IMR-90 (cell line): ENCODE measurements at regions not wholly inside any gene's neighbourhood (a gene's known extent, or its start where the extent isn't known, plus 50 kb on each side); places are given as distances from the start of the nearest gene placed in this dataset.

ENCODE experiments used
- ATAC-seq: fragments of 200-7000 bp; cut with Tn5 transposase; 2 replicates; pipeline ENCODE4 v1.9.1; 2020; ENCODE audit warnings: low read depth, mild to moderate bottlenecking, moderate library complexity
- BruUV-seq: library from RNA; stranded (reverse); fragments of 400-500 nt; replicated peaks from 2 replicates; lab custom pipeline; 2021; lab: Mats Ljungman, UMichigan
- CTCF ChIA-PET: fragments of 300-600 bp; formaldehyde crosslinking; extraction: SDS; loops from one replicate; lab custom pipeline; 2021; ENCODE audit warnings: antibody characterized with exemption; lab: Yijun Ruan, JAX
- POLR2A ChIA-PET: fragments of 300-600 bp; sonication (Branson Sonifier 250); formaldehyde crosslinking; loops from one replicate; lab custom pipeline; 2022; ENCODE audit warnings: antibody characterized with exemption; ENCODE audit not compliant: unreplicated experiment; lab: Charles Lee
- DNase-seq: peaks from one replicate; pipeline ENCODE4 v3.0.0; 2013
- H2AFZ ChIP-seq: replicated peaks from 2 replicates; pipeline ENCODE3; 2013; ENCODE audit warnings: low read length, mild to moderate bottlenecking; ENCODE audit not compliant: poor library complexity
- H2AK5ac ChIP-seq: 2 replicates; pipeline ENCODE4 v1.6.1; 2013; ENCODE audit warnings: low read depth, low read length, inconsistent platforms
- H2AK9ac ChIP-seq: replicated peaks from 2 replicates; pipeline ENCODE3; 2013; ENCODE audit warnings: mild to moderate bottlenecking, low read depth, low read length, moderate library complexity; ENCODE audit not compliant: poor library complexity
- H2BK120ac ChIP-seq: 2 replicates; pipeline ENCODE4 v1.6.1; 2013; ENCODE audit warnings: low read depth, low read length, inconsistent platforms
- H2BK15ac ChIP-seq: 3 replicates; pipeline ENCODE4 v1.6.1; 2013; ENCODE audit warnings: low read depth, low read length, inconsistent platforms
- H2BK20ac ChIP-seq: 2 replicates; pipeline ENCODE4 v1.6.1; 2013; ENCODE audit warnings: low read depth, mild to moderate bottlenecking, inconsistent platforms, low read length, moderate library complexity
- H2BK5ac ChIP-seq: 2 replicates; pipeline ENCODE4 v1.6.1; 2013; ENCODE audit warnings: mild to moderate bottlenecking, low read depth, low read length, inconsistent platforms; ENCODE audit not compliant: poor library complexity, severe bottlenecking
- H3K14ac ChIP-seq: replicated peaks from 2 replicates; pipeline ENCODE4 v1.6.1; 2013; ENCODE audit warnings: low read depth, low read length, inconsistent platforms
- H3K18ac ChIP-seq: 2 replicates; pipeline ENCODE4 v1.6.1; 2013; ENCODE audit warnings: low read depth, low read length, control low read depth
- H3K23ac ChIP-seq: 2 replicates; pipeline ENCODE4 v1.6.1; 2013; ENCODE audit warnings: low read depth, low read length, inconsistent platforms
- H3K27ac ChIP-seq: 2 replicates; pipeline ENCODE4 v1.5.1; 2013; ENCODE audit warnings: mild to moderate bottlenecking, control low read depth, low read length; ENCODE audit not compliant: insufficient read depth
- H3K27me3 ChIP-seq: 2 replicates; pipeline ENCODE4 v1.6.1; 2013; ENCODE audit warnings: low read length; ENCODE audit not compliant: control insufficient read depth, insufficient read depth
- H3K36me3 ChIP-seq: 2 replicates; pipeline ENCODE4 v1.6.1; 2013; ENCODE audit warnings: low read length, mixed read lengths; ENCODE audit not compliant: control insufficient read depth, insufficient read depth
- H3K4ac ChIP-seq: 2 replicates; pipeline ENCODE4 v1.6.1; 2013; ENCODE audit warnings: low read depth, low read length, inconsistent platforms
- H3K4me1 ChIP-seq: 2 replicates; pipeline ENCODE4 v1.6.1; 2013; ENCODE audit warnings: low read length, mixed read lengths; ENCODE audit not compliant: control insufficient read depth, insufficient read depth
- H3K4me2 ChIP-seq: 2 replicates; pipeline ENCODE4 v1.6.1; 2013; ENCODE audit warnings: low read depth, mild to moderate bottlenecking, control low read depth, low read length, moderate library complexity
- H3K4me3 ChIP-seq: 2 replicates; pipeline ENCODE4 v1.5.1; 2013; ENCODE audit warnings: low read depth, mild to moderate bottlenecking, control low read depth, low read length, moderate library complexity; ENCODE audit not compliant: insufficient read depth
- H3K56ac ChIP-seq: 2 replicates; pipeline ENCODE4 v1.6.1; 2013; ENCODE audit warnings: low read length, inconsistent platforms; ENCODE audit not compliant: insufficient read depth; ENCODE audit errors: extremely low read depth
- H3K79me1 ChIP-seq, 2 experiments: 2 replicates each; pipeline ENCODE4 v1.6.1; 2013; ENCODE audit warnings: low read length in 2 of 2, inconsistent platforms in 1 of 2, low read depth in 1 of 2
- H3K9ac ChIP-seq: 2 replicates; pipeline ENCODE4 v1.6.1; 2013; ENCODE audit warnings: low read depth, low read length, control low read depth
- H3K9me1 ChIP-seq: 2 replicates; pipeline ENCODE4 v1.6.1; 2013; ENCODE audit warnings: low read length, inconsistent platforms; ENCODE audit not compliant: insufficient read depth
- H3K9me3 ChIP-seq: 2 replicates; pipeline ENCODE4 v1.6.1; 2013; ENCODE audit warnings: low read length; ENCODE audit not compliant: control insufficient read depth, insufficient read depth
- H4K20me1 ChIP-seq: 2 replicates; pipeline ENCODE4 v1.6.1; 2013; ENCODE audit warnings: low read length, inconsistent platforms; ENCODE audit not compliant: insufficient read depth
- H4K5ac ChIP-seq: 2 replicates; pipeline ENCODE4 v1.6.1; 2013; ENCODE audit warnings: mild to moderate bottlenecking, low read depth, low read length, control low read depth
- H4K8ac ChIP-seq, 2 experiments: 2 replicates each; pipeline ENCODE4 v1.6.1; 2013; ENCODE audit warnings: low read depth in 2 of 2, low read length in 2 of 2, control low read depth in 1 of 2, inconsistent platforms in 1 of 2
- H4K91ac ChIP-seq: 2 replicates; pipeline ENCODE4 v1.6.1; 2013; ENCODE audit warnings: low read depth, low read length, inconsistent platforms; ENCODE audit not compliant: insufficient read depth
- BHLHE40 ChIP-seq: fragments of 150-350 bp; IDR thresholded peaks from 2 replicates; pipeline ENCODE4 v1.6.1; 2016; ENCODE audit warnings: mild to moderate bottlenecking, low read depth, low read length
- CEBPB ChIP-seq: IDR thresholded peaks from 2 replicates; pipeline ENCODE4 v1.6.1; 2012; ENCODE audit warnings: low read depth, low read length, improper control_type of control experiment
- CHD1 ChIP-seq: IDR thresholded peaks from 2 replicates; pipeline ENCODE4 v1.6.1; 2012; ENCODE audit warnings: low read depth, low read length, improper control_type of control experiment
- CTCF ChIP-seq: conservative IDR thresholded peaks from 2 replicates; pipeline ENCODE4 v1.5.1; 2012; ENCODE audit warnings: mild to moderate bottlenecking, low read depth, low read length, improper control_type of control experiment
- FOS ChIP-seq: fragments of 150-350 bp; IDR thresholded peaks from 2 replicates; pipeline ENCODE4 v1.6.1; 2016; ENCODE audit warnings: low read depth, low read length
- MAZ ChIP-seq: IDR thresholded peaks from 2 replicates; pipeline ENCODE4 v1.6.1; 2012; ENCODE audit warnings: low read depth, mild to moderate bottlenecking, low read length, improper control_type of control experiment, moderate library complexity, borderline replicate concordance
- MXI1 ChIP-seq: IDR thresholded peaks from 2 replicates; pipeline ENCODE4 v1.6.1; 2012; ENCODE audit warnings: low read depth, mild to moderate bottlenecking, low read length, moderate library complexity, borderline replicate concordance
- NFE2L2 ChIP-seq: fragments of 150-350 bp; IDR thresholded peaks from 2 replicates; pipeline ENCODE4 v1.6.1; 2016; ENCODE audit warnings: low read depth, mild to moderate bottlenecking, low read length
- POLR2A ChIP-seq: IDR thresholded peaks from 2 replicates; pipeline ENCODE4 v1.6.1; 2012; ENCODE audit warnings: mild to moderate bottlenecking, low read depth, low read length
- RAD21 ChIP-seq: IDR thresholded peaks from 2 replicates; pipeline ENCODE4 v1.6.1; 2012; ENCODE audit warnings: low read length, improper control_type of control experiment
- RCOR1 ChIP-seq: IDR thresholded peaks from 2 replicates; pipeline ENCODE4 v1.6.1; 2012; ENCODE audit warnings: mild to moderate bottlenecking, low read length, improper control_type of control experiment; ENCODE audit not compliant: insufficient replicate concordance
- RFX5 ChIP-seq: IDR thresholded peaks from 2 replicates; pipeline ENCODE4 v1.8.0; 2012; ENCODE audit warnings: low read depth, mild to moderate bottlenecking, low read length, moderate library complexity
- SMC3 ChIP-seq: fragments of 150-350 bp; IDR thresholded peaks from 2 replicates; pipeline ENCODE4 v1.6.1; 2016; ENCODE audit warnings: low read depth, mild to moderate bottlenecking, antibody characterized with exemption, low read length, moderate library complexity
- USF2 ChIP-seq: fragments of 150-350 bp; IDR thresholded peaks from 2 replicates; pipeline ENCODE4 v1.6.1; 2017; ENCODE audit warnings: mild to moderate bottlenecking, antibody characterized with exemption, low read length, low read depth
- WGBS, 2 experiments: methylation state at CpG; one replicate each; pipeline versions ENCODE4 v1.1.5 to v1.1.7; 2013; ENCODE audit warnings: missing lambda C conversion rate in 2 of 2; ENCODE audit not compliant: insufficient read length in 1 of 2; ENCODE audit errors: extremely low coverage in 2 of 2; 5-methylcytosine and 5-hydroxymethylcytosine counted together
- dilution Hi-C: fragments of 300-500 bp; cut with HindIII; formaldehyde crosslinking; loops from one replicate; pipeline ENCODE4 v1.14.3; 2018; ENCODE audit warnings: low sequenced_read_pairs; ENCODE audit not compliant: unreplicated experiment
- in situ Hi-C: fragments of 300-500 bp; cut with MboI; formaldehyde crosslinking; loops from 3 replicates; pipeline ENCODE4 v1.14.3; 2019; ENCODE audit warnings: low sequenced_read_pairs, inconsistent platforms, mixed read lengths
- intact Hi-C: fragments of 100-400 bp; cut with micrococcal nuclease; formaldehyde crosslinking; loops from 2 replicates; pipeline ENCODE4 v1.10.0; 2022
- TF ChIP-seq, protein P1 (sequence below): fragments of 150-350 bp; IDR thresholded peaks from 2 replicates; pipeline ENCODE4 v1.6.1; 2016; ENCODE audit warnings: low read depth, mild to moderate bottlenecking, low read length, moderate library complexity, borderline replicate concordance

DNA sequence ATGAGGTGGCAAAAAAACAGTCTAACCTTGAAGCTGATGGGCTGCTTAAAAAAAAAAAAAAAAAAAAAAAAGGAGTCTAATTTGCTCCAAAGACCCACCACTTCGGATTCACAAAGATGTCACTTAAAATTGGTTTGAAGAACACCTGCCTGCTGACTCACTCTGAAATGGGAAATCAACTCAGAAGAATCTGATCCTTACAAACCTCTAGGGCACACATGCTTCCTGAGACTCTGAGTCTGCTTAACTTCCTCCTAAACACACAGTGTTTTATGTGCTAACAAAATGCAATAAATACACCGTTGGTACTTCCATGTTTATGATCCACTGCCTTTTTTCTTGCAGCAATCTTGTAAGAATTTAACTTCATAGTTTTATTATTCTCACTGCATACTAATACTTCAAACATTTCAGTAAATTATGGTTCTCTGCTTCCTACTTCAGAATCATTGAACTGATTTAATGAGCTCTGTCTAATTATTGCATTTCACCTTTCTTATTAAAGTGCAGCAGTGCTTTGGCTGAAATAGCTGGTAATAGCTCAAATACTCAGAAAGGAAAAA, 73.0 kb upstream of the FRMD4B start:
- H3K36me3 ChIP-seq = no peaks in the 10 kb centered on the region
- H2BK15ac ChIP-seq = no peak overlapping the region
- no peaks in the 10 kb centered on the region for H3K9me3 ChIP-seq
- TF ChIP-seq SMC3 = no peak
- no peak for TF ChIP-seq MXI1
- TF ChIP-seq RCOR1 = no peak
- no peak for TF ChIP-seq CHD1
- no peak for TF ChIP-seq BHLHE40
- TF ChIP-seq USF2 = no peak
- TF ChIP-seq CEBPB = no peak
- TF ChIP-seq, protein P1, sequence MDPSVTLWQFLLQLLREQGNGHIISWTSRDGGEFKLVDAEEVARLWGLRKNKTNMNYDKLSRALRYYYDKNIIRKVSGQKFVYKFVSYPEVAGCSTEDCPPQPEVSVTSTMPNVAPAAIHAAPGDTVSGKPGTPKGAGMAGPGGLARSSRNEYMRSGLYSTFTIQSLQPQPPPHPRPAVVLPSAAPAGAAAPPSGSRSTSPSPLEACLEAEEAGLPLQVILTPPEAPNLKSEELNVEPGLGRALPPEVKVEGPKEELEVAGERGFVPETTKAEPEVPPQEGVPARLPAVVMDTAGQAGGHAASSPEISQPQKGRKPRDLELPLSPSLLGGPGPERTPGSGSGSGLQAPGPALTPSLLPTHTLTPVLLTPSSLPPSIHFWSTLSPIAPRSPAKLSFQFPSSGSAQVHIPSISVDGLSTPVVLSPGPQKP = no peak
- no peak for TF ChIP-seq FOS
- TF ChIP-seq CTCF = no peak
- TF ChIP-seq NFE2L2 = no peak
- no peak for TF ChIP-seq MAZ
- TF ChIP-seq RFX5 = no peak
- TF ChIP-seq POLR2A = no peak
- TF ChIP-seq RAD21 = no peak
- no peak overlapping the region for H4K91ac ChIP-seq
- no peak overlapping the region for H2BK5ac ChIP-seq
- H4K5ac ChIP-seq = no peak overlapping the region
- no peak overlapping the region for H2AFZ ChIP-seq
- no peak overlapping the region for H2AK5ac ChIP-seq
- ATAC-seq (no peak), DNase-seq (no peak)
- H2BK120ac ChIP-seq = no peak overlapping the region
- POLR2A ChIA-PET = no interaction called here
- H3K27me3 ChIP-seq = no peaks in the 10 kb centered on the region; the same call in 1 of the 2 replicates
- in situ Hi-C loops = no loop called here
- dilution Hi-C loops = no loop called here
- H3K18ac ChIP-seq = no peak overlapping the region
- H3K4ac ChIP-seq = no peak overlapping the region
- H3K4me3 ChIP-seq = no peak overlapping the region
- no peak overlapping the region for H3K4me2 ChIP-seq
- intact Hi-C loops = no loop called here
- no peaks in the 10 kb centered on the region for H3K79me1 ChIP-seq
- H3K56ac ChIP-seq = no peak overlapping the region
- CTCF ChIA-PET = no interaction called here
- H3K4me1 ChIP-seq = no peaks in the 10 kb centered on the region
- no peak overlapping the region for H3K23ac ChIP-seq
- no peak overlapping the region for H2BK20ac ChIP-seq
- no peak overlapping the region for H3K27ac ChIP-seq
- H2AK9ac ChIP-seq = no peak overlapping the region
- H3K14ac ChIP-seq = no peak overlapping the region
- H4K8ac ChIP-seq = no peak overlapping the region
- no peaks in the 10 kb centered on the region for H3K9me1 ChIP-seq
- no peak overlapping the region for H3K9ac ChIP-seq
- H4K20me1 ChIP-seq = no peaks in the 10 kb centered on the region
- BruUV-seq = no TSS peak
- 40% methylated on average over 1 of the region's 2 CpGs; no CpG with 5 or more reads in 1 of the 2 experiments for WGBS, 2 experiments
